Breast epithelium (tissue), 3 donors: ENCODE measurements at regions not wholly inside any gene's neighbourhood (a gene's known extent, or its start where the extent isn't known, plus 50 kb on each side); places are given as distances from the start of the nearest gene placed in this dataset.

Source experiments
- CTCF ChIP-seq, 3 donors: fragments of 450-650 bp; IDR thresholded peaks; one replicate each; pipeline ENCODE4 v1.5.1; 2016 to 2017; ENCODE audit warnings: antibody characterized with exemption in 3 of 3, mild to moderate bottlenecking in 3 of 3, moderate library complexity in 3 of 3
- POLR2A ChIP-seq: fragments of 450-650 bp; IDR thresholded peaks from one replicate; pipeline ENCODE4 v1.6.1; 2016; ENCODE audit warnings: antibody characterized with exemption, mild to moderate bottlenecking, moderate library complexity

GRCh38 chr2:234430871-234431270 lies 66.0 kb downstream of the ARL4C start:
- TF ChIP-seq CTCF (IDR thresholded peaks at IDR 0.05), result no peak
- TF ChIP-seq POLR2A, result no peak
